ENCODE measurements at regions not wholly inside any gene's neighbourhood (a gene's known extent, or its start where the extent isn't known, plus 50 kb on each side); places are given as distances from the start of the nearest gene placed in this dataset.

DNA sequence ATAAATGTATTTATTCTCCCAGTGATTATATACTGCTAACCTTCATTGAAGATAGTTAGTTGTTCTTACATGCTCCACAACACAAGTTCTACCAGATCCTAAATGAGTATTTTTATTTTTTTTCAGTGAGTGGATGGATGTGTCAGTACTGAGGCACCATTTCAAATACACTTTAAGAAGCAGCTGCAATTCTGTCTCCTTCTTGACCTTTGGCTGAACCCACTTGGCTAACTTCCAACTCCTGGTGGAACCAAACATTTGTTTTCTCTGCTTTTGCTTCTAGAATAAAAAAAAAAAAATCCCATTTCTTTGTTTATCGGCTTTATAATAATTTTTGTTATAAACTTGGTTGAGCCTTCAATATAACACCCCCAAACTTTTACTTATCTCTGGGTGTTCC lies 458.3 kb upstream of the MAP3K7 start:
- CTCF ChIA-PET, result interaction anchor here (0.7 kb wide), 1 partner anchor 1069 kb away, joined by 3 read pairs; no protein-coding TSS in a partner anchor
- POLR2A ChIA-PET (ENCODE audit: low non-redundant PET), result no interaction called here
- no peak for DNase-seq (ENCODE audit: low spot score)
- TF ChIP-seq, protein P1, sequence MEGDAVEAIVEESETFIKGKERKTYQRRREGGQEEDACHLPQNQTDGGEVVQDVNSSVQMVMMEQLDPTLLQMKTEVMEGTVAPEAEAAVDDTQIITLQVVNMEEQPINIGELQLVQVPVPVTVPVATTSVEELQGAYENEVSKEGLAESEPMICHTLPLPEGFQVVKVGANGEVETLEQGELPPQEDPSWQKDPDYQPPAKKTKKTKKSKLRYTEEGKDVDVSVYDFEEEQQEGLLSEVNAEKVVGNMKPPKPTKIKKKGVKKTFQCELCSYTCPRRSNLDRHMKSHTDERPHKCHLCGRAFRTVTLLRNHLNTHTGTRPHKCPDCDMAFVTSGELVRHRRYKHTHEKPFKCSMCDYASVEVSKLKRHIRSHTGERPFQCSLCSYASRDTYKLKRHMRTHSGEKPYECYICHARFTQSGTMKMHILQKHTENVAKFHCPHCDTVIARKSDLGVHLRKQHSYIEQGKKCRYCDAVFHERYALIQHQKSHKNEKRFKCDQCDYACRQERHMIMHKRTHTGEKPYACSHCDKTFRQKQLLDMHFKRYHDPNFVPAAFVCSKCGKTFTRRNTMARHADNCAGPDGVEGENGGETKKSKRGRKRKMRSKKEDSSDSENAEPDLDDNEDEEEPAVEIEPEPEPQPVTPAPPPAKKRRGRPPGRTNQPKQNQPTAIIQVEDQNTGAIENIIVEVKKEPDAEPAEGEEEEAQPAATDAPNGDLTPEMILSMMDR (conservative IDR thresholded peaks at IDR 0.05; ENCODE audit: low read depth), result no peak
- H3K27ac ChIP-seq, result no peak overlapping the region

DNA sequence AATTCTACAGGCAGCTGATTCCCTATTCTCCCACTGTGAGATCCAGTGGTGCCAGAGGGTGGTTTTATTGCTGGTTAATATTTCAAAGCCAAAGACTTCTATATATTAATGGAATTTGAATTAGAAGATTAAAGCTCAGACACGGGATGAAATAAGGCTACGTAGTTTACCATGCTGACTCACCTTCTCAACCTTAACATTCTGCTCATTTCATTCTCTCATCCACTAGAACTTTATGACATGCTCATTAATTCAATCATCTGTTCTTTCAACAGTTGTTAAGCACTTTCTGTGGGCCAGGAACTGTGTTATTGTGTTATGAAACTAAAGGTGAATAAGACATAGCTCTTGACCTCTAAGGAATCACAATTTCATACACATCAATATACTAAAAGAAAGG lies 456.9 kb upstream of the MAP3K7 start:
- POLR2A ChIA-PET (ENCODE audit: low non-redundant PET), result no interaction called here
- TF ChIP-seq, protein P1 (conservative IDR thresholded peaks at IDR 0.05; ENCODE audit: low read depth), result no peak
- no peak for DNase-seq (ENCODE audit: low spot score)
- H3K27ac ChIP-seq, result no peak overlapping the region
- CTCF ChIA-PET, result no interaction called here

DNA sequence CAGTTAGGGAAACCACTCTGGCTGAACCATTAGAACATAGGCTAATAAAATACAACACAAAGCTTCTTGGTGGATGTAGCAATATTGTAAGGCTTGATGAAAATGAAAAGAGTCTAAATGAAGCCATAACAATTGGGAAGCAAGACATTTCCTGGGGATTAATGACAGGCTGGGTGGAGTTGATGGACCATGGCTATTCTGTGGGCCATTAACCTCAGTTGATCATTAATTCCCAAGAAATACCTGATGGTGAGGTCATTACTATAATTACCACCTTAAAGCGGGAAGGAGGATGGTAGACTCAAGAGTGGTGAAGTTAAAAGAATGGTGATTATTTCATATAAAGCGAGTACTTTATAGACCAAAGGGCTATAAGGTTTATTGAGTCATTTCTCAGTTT lies 455.8 kb upstream of the MAP3K7 start:
- POLR2A ChIA-PET (ENCODE audit: low non-redundant PET), result no interaction called here
- CTCF ChIA-PET, result interaction anchor here (1.0 kb wide), 1 partner anchor 11 kb away, joined by 3 read pairs; no protein-coding TSS in a partner anchor
- H3K27ac ChIP-seq, result no peak overlapping the region
- no peak for DNase-seq (ENCODE audit: low spot score)
- TF ChIP-seq, protein P1 (conservative IDR thresholded peaks at IDR 0.05; ENCODE audit: low read depth), result no peak

- no peak for DNase-seq (ENCODE audit: low spot score)
- H3K27ac ChIP-seq, result no peak overlapping the region
- ChIA-PET POLR2A (ENCODE audit: low non-redundant PET) (no interaction called here), CTCF (no interaction called here)
- TF ChIP-seq, protein P1 (conservative IDR thresholded peaks at IDR 0.05; ENCODE audit: low read depth), result no peak
Measured at GRCh38 chr6:91033964-91034363, 447.1 kb upstream of the MAP3K7 start.

- DNase-seq (ENCODE audit: low spot score), result no peak
- H3K27ac ChIP-seq, result no peak overlapping the region
- TF ChIP-seq, protein P1 (conservative IDR thresholded peaks at IDR 0.05; ENCODE audit: low read depth), result no peak
- POLR2A ChIA-PET (ENCODE audit: low non-redundant PET), result no interaction called here
- CTCF ChIA-PET, result interaction anchor here (0.7 to 1.0 kb wide), 2 partner anchors 11 to 210 kb away, joined by 3 read pairs; no protein-coding TSS in a partner anchor
Measured at GRCh38 chr6:91031581-91031980, 444.7 kb upstream of the MAP3K7 start.

- POLR2A ChIA-PET (ENCODE audit: low non-redundant PET), result no interaction called here
- TF ChIP-seq, protein P1 (conservative IDR thresholded peaks at IDR 0.05; ENCODE audit: low read depth), result no peak
- CTCF ChIA-PET, result no interaction called here
Measured at GRCh38 chr6:91029211-91029610, 442.3 kb upstream of the MAP3K7 start.

GRCh38 chr6:91023529-91023928 lies 436.7 kb upstream of the MAP3K7 start:
- no peak overlapping the region for H3K27ac ChIP-seq
- POLR2A ChIA-PET (ENCODE audit: low non-redundant PET), result no interaction called here
- CTCF ChIA-PET, result no interaction called here

More at GRCh38 chr6:91029211-91029610, 442.3 kb upstream of the MAP3K7 start:
- no peak for DNase-seq (ENCODE audit: low spot score)
- no peak overlapping the region for H3K27ac ChIP-seq

More at GRCh38 chr6:91023529-91023928, 436.7 kb upstream of the MAP3K7 start:
- TF ChIP-seq, protein P1 (conservative IDR thresholded peaks at IDR 0.05; ENCODE audit: low read depth), result no peak
- no peak for DNase-seq (ENCODE audit: low spot score)
